ENCODE measurements at regions not wholly inside any gene's neighbourhood (a gene's known extent, or its start where the extent isn't known, plus 50 kb on each side); places are given as distances from the start of the nearest gene placed in this dataset.
"Not testable (repeated sequence)": the region's sequence is repeated elsewhere in the genome, so short reads cannot be mapped to it uniquely, and the experiment has no call there.

GRCh38 chr17:70713694-70714093, 544.4 kb downstream of the KCNJ2 start:
- H3K36me3 ChIP-seq, result no peaks in the 10 kb centered on the region
- peaks cover 0 to 9% (median 6%) of the 10 kb centered on the region in 4 donors for H3K4me1 ChIP-seq
- H3K27ac ChIP-seq (replicated peaks in 1 of 4), result no peak overlapping the region
- intact Hi-C loops (cut with DNase I), result no loop called here
- TF ChIP-seq EP300 (IDR thresholded peaks at IDR 0.05), result no peak
- TF ChIP-seq POLR2AphosphoS5 (IDR thresholded peaks at IDR 0.05), result no peak
- TF ChIP-seq POLR2A (IDR thresholded peaks at IDR 0.05; ENCODE audit: low read depth), result no peak
- no peak for TF ChIP-seq CTCF (IDR thresholded peaks at IDR 0.05)
- H3K27me3 ChIP-seq, result no peaks in the 10 kb centered on the region
- no peak overlapping the region for H3K4me3 ChIP-seq
- no peaks in the 10 kb centered on the region for H3K9me3 ChIP-seq
- DNase-seq (ENCODE audit: extremely low spot score), result no peak

- no peaks in the 10 kb centered on the region for H3K27me3 ChIP-seq
- no peak overlapping the region for H3K4me3 ChIP-seq
- no peaks in the 10 kb centered on the region for H3K36me3 ChIP-seq
- TF ChIP-seq POLR2AphosphoS5 (IDR thresholded peaks at IDR 0.05) (no peak), EP300 (IDR thresholded peaks at IDR 0.05) (no peak), POLR2A (IDR thresholded peaks at IDR 0.05; ENCODE audit: low read depth) (no peak), CTCF (IDR thresholded peaks at IDR 0.05) (no peak)
- H3K27ac ChIP-seq (replicated peaks in 1 of 4), result no peak overlapping the region
- intact Hi-C loops (cut with DNase I), result no loop called here
- H3K4me1 ChIP-seq, result no peaks in the 10 kb centered on the region
- no peak for DNase-seq (ENCODE audit: extremely low spot score)
- WGBS, result 76% methylated on average over 3 of the region's 3 CpGs
- H3K9me3 ChIP-seq, result no peaks in the 10 kb centered on the region
Observed at GRCh38 chr17:70716551-70716950, 547.2 kb downstream of the KCNJ2 start.

- no peak overlapping the region for H3K4me3 ChIP-seq
- TF ChIP-seq POLR2AphosphoS5 (IDR thresholded peaks at IDR 0.05), result no peak
- TF ChIP-seq CTCF (IDR thresholded peaks at IDR 0.05), result no peak
- no peak for TF ChIP-seq EP300 (IDR thresholded peaks at IDR 0.05)
- TF ChIP-seq POLR2A (IDR thresholded peaks at IDR 0.05; ENCODE audit: low read depth), result no peak
- H3K36me3 ChIP-seq, result no peaks in the 10 kb centered on the region
- 81% methylated on average over 1 of the region's 1 CpG for WGBS
- no peak overlapping the region for H3K27ac ChIP-seq (replicated peaks in 1 of 4)
- intact Hi-C loops (cut with DNase I), result no loop called here
- no peaks in the 10 kb centered on the region for H3K9me3 ChIP-seq
- no peaks in the 10 kb centered on the region for H3K27me3 ChIP-seq
- no peaks in the 10 kb centered on the region for H3K4me1 ChIP-seq
- no peak for DNase-seq (ENCODE audit: extremely low spot score)
Observed at GRCh38 chr17:70717042-70717441, 547.7 kb downstream of the KCNJ2 start.

GRCh38 chr17:70736375-70736957, 567.1 kb downstream of the KCNJ2 start:
- 65% methylated on average over 4 of the region's 4 CpGs for WGBS
- Histone ChIP-seq H3K4me1 (peaks cover 0 to 25% (median 20%) of the 10 kb centered on the region in 4 donors), H3K9me3 (no peaks in the 10 kb centered on the region), H3K27ac (replicated peaks in 1 of 4) (no peak overlapping the region), H3K36me3 (no peaks in the 10 kb centered on the region), H3K27me3 (no peaks in the 10 kb centered on the region), H3K4me3 (no peak overlapping the region)
- no peak for DNase-seq (ENCODE audit: extremely low spot score)
- intact Hi-C loops (cut with DNase I), result no loop called here
- TF ChIP-seq EP300 (IDR thresholded peaks at IDR 0.05), result no peak
- no peak for TF ChIP-seq CTCF (IDR thresholded peaks at IDR 0.05)
- TF ChIP-seq POLR2A (IDR thresholded peaks at IDR 0.05; ENCODE audit: low read depth), result no peak
- no peak for TF ChIP-seq POLR2AphosphoS5 (IDR thresholded peaks at IDR 0.05)

- H3K27ac ChIP-seq (replicated peaks in 1 of 4), result no peak overlapping the region
- H3K4me1 ChIP-seq, result peaks cover 0 to 25% (median 20%) of the 10 kb centered on the region in 4 donors
- TF ChIP-seq CTCF (IDR thresholded peaks at IDR 0.05) (no peak), POLR2A (IDR thresholded peaks at IDR 0.05; ENCODE audit: low read depth) (no peak), POLR2AphosphoS5 (IDR thresholded peaks at IDR 0.05) (no peak), EP300 (IDR thresholded peaks at IDR 0.05) (no peak)
- H3K4me3 ChIP-seq, result no peak overlapping the region
- WGBS, result 55% methylated on average over 2 of the region's 2 CpGs
- intact Hi-C loops (cut with DNase I), result no loop called here
- no peaks in the 10 kb centered on the region for H3K27me3 ChIP-seq
- no peaks in the 10 kb centered on the region for H3K9me3 ChIP-seq
- no peaks in the 10 kb centered on the region for H3K36me3 ChIP-seq
- DNase-seq (ENCODE audit: extremely low spot score), result no peak
Observed at GRCh38 chr17:70739065-70739464, 569.7 kb downstream of the KCNJ2 start.

- H3K36me3 ChIP-seq; H3K4me1 ChIP-seq; DNase-seq (ENCODE audit: extremely low spot score); H3K27me3 ChIP-seq; H3K9me3 ChIP-seq; intact Hi-C loops (cut with DNase I); H3K27ac ChIP-seq (replicated peaks in 1 of 4); H3K4me3 ChIP-seq: not testable (repeated sequence)
- WGBS, result 95% methylated on average over 1 of the region's 1 CpG
Observed at GRCh38 chr17:70746574-70746973, 577.2 kb downstream of the KCNJ2 start.
